ENCODE measurements at regions not wholly inside any gene's neighbourhood (a gene's known extent, or its start where the extent isn't known, plus 50 kb on each side); places are given as distances from the start of the nearest gene placed in this dataset.
A peak's percentile ranks its signal among the peaks of the same experiment; 100 is the strongest.

GRCh38 chrX:134747006-134747405 lies 50.0 kb downstream of the PABIR2 start:
- DNase-seq = no peak

GRCh38 chrX:134746410-134746785 lies 50.6 kb downstream of the PABIR2 start:
- DNase-seq = no peak

- no peak for DNase-seq
These were observed 51.2 kb downstream of the PABIR2 start for GRCh38 chrX:134745636-134746409.

GRCh38 chrX:134743091-134743490 lies 53.9 kb downstream of the PABIR2 start:
- no peak for DNase-seq

- no peak for DNase-seq
These were observed 54.4 kb downstream of the PABIR2 start for GRCh38 chrX:134742573-134742972.

GRCh38 chrX:134741746-134742145 lies 55.3 kb downstream of the PABIR2 start:
- no peak for DNase-seq

GRCh38 chrX:134738986-134739740 lies 57.8 kb downstream of the PABIR2 start:
- no peak for DNase-seq

- no peak for DNase-seq
These were observed 58.6 kb downstream of the PABIR2 start for GRCh38 chrX:134738445-134738844.

GRCh38 chrX:134737721-134738369 lies 59.2 kb downstream of the PABIR2 start:
- DNase-seq = no peak

GRCh38 chrX:134737061-134737460 lies 59.9 kb downstream of the PABIR2 start:
- DNase-seq = no peak

- DNase-seq = no peak
These were observed 60.6 kb downstream of the PABIR2 start for GRCh38 chrX:134736356-134736755.

GRCh38 chrX:134735015-134735414 lies 62.0 kb downstream of the PABIR2 start:
- no peak for DNase-seq

GRCh38 chrX:134734466-134734952 lies 62.5 kb downstream of the PABIR2 start:
- DNase-seq = no peak

- DNase-seq = no peak
These were observed 63.4 kb downstream of the PABIR2 start for GRCh38 chrX:134733591-134733990.

- no peak for DNase-seq
These were observed 64.3 kb downstream of the PABIR2 start for GRCh38 chrX:134732676-134733075.

GRCh38 chrX:134732152-134732551 lies 64.9 kb downstream of the PABIR2 start:
- no peak for DNase-seq

GRCh38 chrX:134727363-134727762 lies 69.1 kb upstream of the PLAC1 start:
- DNase-seq = no peak

GRCh38 chrX:134725103-134725690 lies 66.9 kb upstream of the PLAC1 start:
- no peak for DNase-seq

GRCh38 chrX:134721766-134722532 lies 63.7 kb upstream of the PLAC1 start:
- DNase-seq = no peak

GRCh38 chrX:134718966-134719317 lies 60.7 kb upstream of the PLAC1 start:
- DNase-seq = peak in 1 of 5 donors; percentile 78

GRCh38 chrX:134718105-134718965 lies 60.1 kb upstream of the PLAC1 start:
- peak in 1 of 5 donors; percentile 33 for DNase-seq

All from T-helper 1 cell (primary cell).